SK-N-SH (cell line): ENCODE measurements at regions not wholly inside any gene's neighbourhood (a gene's known extent, or its start where the extent isn't known, plus 50 kb on each side); places are given as distances from the start of the nearest gene placed in this dataset.

Experiments used
- CTCF ChIA-PET: fragments of 300-600, 350-600 bp; formaldehyde crosslinking; extraction: SDS; loops from one replicate; lab custom pipeline; 2021; lab: Yijun Ruan, JAX
- POLR2A ChIA-PET: fragments of 350-600 bp; sonication (Branson Sonifier 250); formaldehyde crosslinking; extraction: SDS; loops from one replicate; lab custom pipeline; 2020; ENCODE audit warnings: antibody characterized with exemption, inconsistent platforms; lab: Yijun Ruan, JAX
- DNase-seq: peaks from one replicate; pipeline ENCODE4 v3.0.0; 2012
- H2AFZ ChIP-seq: fragments of 200-600 bp; sonication (generic); 2 replicates; pipeline ENCODE4 v1.8.1; 2016; ENCODE audit warnings: antibody characterized with exemption, mild to moderate bottlenecking, low read depth
- H3F3A ChIP-seq: fragments of 200-600 bp; sonication (generic); replicated peaks from 2 replicates; pipeline ENCODE3; 2016; ENCODE audit warnings: antibody characterized with exemption, mild to moderate bottlenecking; ENCODE audit not compliant: insufficient read depth
- H3K27ac ChIP-seq, 2 experiments: fragments of 200-500 bp in 1 of 2; fragments of 200-600 bp in 1 of 2; sonication (Bioruptor generic) in 1 of 2; sonication (generic), shearing (Covaris generic) in 1 of 2; 2 replicates each; pipeline versions ENCODE4 v1.5.1 to v1.6.1; 2014 to 2016; ENCODE audit warnings: low read depth in 2 of 2, inconsistent platforms in 1 of 2, low read length in 1 of 2, mild to moderate bottlenecking in 1 of 2, mixed read lengths in 1 of 2
- H3K27me3 ChIP-seq: fragments of 200-600 bp; sonication (generic), shearing (Covaris generic); 2 replicates; pipeline ENCODE4 v1.6.1; 2016; ENCODE audit warnings: mixed run types; ENCODE audit not compliant: insufficient read depth
- H3K36me3 ChIP-seq, 2 experiments: fragments of 200-500 bp in 1 of 2; fragments of 200-600 bp in 1 of 2; sonication (Bioruptor generic) in 1 of 2; sonication (generic) in 1 of 2; replicated peaks in 1 of 2; 2 replicates each; pipeline versions ENCODE3 to v1.5.1; 2014 to 2016; ENCODE audit warnings: low read length in 1 of 2, mild to moderate bottlenecking in 1 of 2; ENCODE audit not compliant: insufficient read depth in 2 of 2, control insufficient read depth in 1 of 2
- H3K4me1 ChIP-seq, 2 experiments: fragments of 200-500 bp in 1 of 2; fragments of 200-600 bp in 1 of 2; sonication (Bioruptor generic) in 1 of 2; sonication (generic), shearing (Covaris generic) in 1 of 2; 2 replicates each; pipeline versions ENCODE4 v1.5.1 to v1.6.1; 2014 to 2016; ENCODE audit warnings: low read depth in 1 of 2, low read length in 1 of 2, mixed run types in 1 of 2; ENCODE audit not compliant: insufficient read depth in 2 of 2, control insufficient read depth in 1 of 2
- H3K4me2 ChIP-seq: fragments of 200-600 bp; sonication (generic), shearing (Covaris generic); 2 replicates; pipeline ENCODE4 v1.6.1; 2017; ENCODE audit warnings: mixed run types
- H3K4me3 ChIP-seq, 2 experiments: fragments of 200-500 bp in 1 of 2; fragments of 200-600 bp in 1 of 2; sonication (Bioruptor generic) in 1 of 2; sonication (generic), shearing (Covaris generic) in 1 of 2; 2 replicates each; pipeline versions ENCODE4 v1.5.1 to v1.8.1; 2014 to 2016; ENCODE audit warnings: low read depth in 2 of 2, inconsistent platforms in 1 of 2, low read length in 1 of 2, mild to moderate bottlenecking in 1 of 2, mixed read lengths in 1 of 2, moderate library complexity in 1 of 2
- H3K79me2 ChIP-seq: fragments of 200-600 bp; sonication (generic); 2 replicates; pipeline ENCODE4 v1.8.1; 2017; ENCODE audit warnings: mild to moderate bottlenecking; ENCODE audit not compliant: insufficient read depth
- H3K9ac ChIP-seq: fragments of 200-600 bp; sonication (generic); 2 replicates; pipeline ENCODE4 v1.6.1; 2017; ENCODE audit warnings: mixed run types
- H3K9me2 ChIP-seq: fragments of 200-600 bp; sonication (generic); 2 replicates; pipeline ENCODE4 v1.6.1; 2017; ENCODE audit warnings: mixed run types
- H3K9me3 ChIP-seq: fragments of 200-600 bp; sonication (generic); 2 replicates; pipeline ENCODE4 v1.6.1; 2017; ENCODE audit warnings: mixed run types, mild to moderate bottlenecking, moderate library complexity
- H4K20me1 ChIP-seq: fragments of 200-600 bp; sonication (generic); 2 replicates; pipeline ENCODE4 v1.6.1; 2017; ENCODE audit warnings: mild to moderate bottlenecking, mixed run types; ENCODE audit not compliant: insufficient read depth
- CHD2 ChIP-seq: fragments of 150-350 bp; IDR thresholded peaks from 2 replicates; pipeline ENCODE4 v1.6.1; 2018; ENCODE audit warnings: low read length; ENCODE audit not compliant: partially characterized antibody
- EP300 ChIP-seq, 2 experiments: IDR thresholded peaks; 2 replicates each; pipeline versions ENCODE4 v1.4.0 to v1.6.1; 2012; ENCODE audit warnings: borderline replicate concordance in 1 of 2, low read depth in 1 of 2, low read length in 1 of 2
- EZH2phosphoT487 ChIP-seq: fragments of 200-600 bp; sonication (generic); IDR thresholded peaks from 2 replicates; pipeline ENCODE4 v1.6.1; 2017; ENCODE audit warnings: low read depth, mixed run types, mild to moderate bottlenecking, antibody characterized with exemption, moderate library complexity, borderline replicate concordance
- FOXM1 ChIP-seq: IDR thresholded peaks from 2 replicates; pipeline ENCODE4 v1.4.0; 2012; ENCODE audit warnings: low read depth, mild to moderate bottlenecking
- GABPA ChIP-seq: IDR thresholded peaks from 2 replicates; pipeline ENCODE4 v1.4.0; 2012; ENCODE audit warnings: low read depth, mild to moderate bottlenecking
- GATA2 ChIP-seq: sonication (generic); formaldehyde crosslinking; IDR thresholded peaks from 2 replicates; pipeline ENCODE4 v1.5.0; 2020; ENCODE audit warnings: mild to moderate bottlenecking, missing genetic modification reagents
- JUND ChIP-seq: IDR thresholded peaks from 2 replicates; pipeline ENCODE4 v1.4.0; 2012
- MEF2A ChIP-seq: IDR thresholded peaks from 2 replicates; pipeline ENCODE4 v1.4.0; 2012; ENCODE audit warnings: low read depth, borderline replicate concordance
- NFIC ChIP-seq: IDR thresholded peaks from 2 replicates; pipeline ENCODE4 v1.4.0; 2012; ENCODE audit warnings: borderline replicate concordance
- NRF1 ChIP-seq: IDR thresholded peaks from 2 replicates; pipeline ENCODE4 v1.6.1; 2012; ENCODE audit warnings: low read depth, mild to moderate bottlenecking, low read length
- RAD21 ChIP-seq: IDR thresholded peaks from 2 replicates; pipeline ENCODE4 v1.6.1; 2012; ENCODE audit warnings: mild to moderate bottlenecking, low read length
- RCOR1 ChIP-seq: fragments of 150-350 bp; IDR thresholded peaks from 2 replicates; pipeline ENCODE4 v1.6.1; 2017; ENCODE audit warnings: antibody characterized with exemption, low read length
- REST ChIP-seq: IDR thresholded peaks from 2 replicates; pipeline ENCODE4 v1.6.1; 2012; ENCODE audit warnings: mild to moderate bottlenecking, low read depth, low read length, moderate library complexity
- RFX5 ChIP-seq: IDR thresholded peaks from 2 replicates; pipeline ENCODE4 v1.6.1; 2012; ENCODE audit warnings: mild to moderate bottlenecking, improper control_type of control experiment, low read length
- RXRA ChIP-seq: IDR thresholded peaks from 2 replicates; pipeline ENCODE4 v1.4.0; 2012; ENCODE audit warnings: low read depth, mild to moderate bottlenecking, borderline replicate concordance
- SIN3A ChIP-seq: IDR thresholded peaks from 2 replicates; pipeline ENCODE4 v1.6.1; 2012; ENCODE audit warnings: low read depth, mild to moderate bottlenecking, low read length, moderate library complexity, borderline replicate concordance
- SMC3 ChIP-seq: IDR thresholded peaks from 2 replicates; pipeline ENCODE4 v1.6.1; 2012; ENCODE audit warnings: low read depth, low read length, improper control_type of control experiment
- TCF12 ChIP-seq: IDR thresholded peaks from 2 replicates; pipeline ENCODE4 v1.4.0; 2012
- USF2 ChIP-seq: fragments of 150-350 bp; IDR thresholded peaks from 2 replicates; pipeline ENCODE4 v1.6.1; 2017; ENCODE audit warnings: antibody characterized with exemption, low read length, low read depth, borderline replicate concordance
- ZBTB33 ChIP-seq: IDR thresholded peaks from 2 replicates; pipeline ENCODE4 v1.4.0; 2012; ENCODE audit warnings: low read depth, borderline replicate concordance
- WGBS: methylation state at CpG from one replicate; pipeline ENCODE4 v1.1.6; 2017; ENCODE audit warnings: low lambda C conversion rate; 5-methylcytosine and 5-hydroxymethylcytosine counted together

GRCh38 chr4:162920649-162921048 lies 246.0 kb downstream of the NAF1 start:
- WGBS: 5% methylated on average over 3 of the region's 3 CpGs
- ChIA-PET POLR2A (no interaction called here), CTCF (no interaction called here)
- no peak for TF ChIP-seq ZBTB33
- TF ChIP-seq RCOR1: no peak
- TF ChIP-seq USF2: no peak
- no peak for TF ChIP-seq EP300 (IDR thresholded peaks at IDR 0.05; ENCODE audit: borderline replicate concordance in 1 of 2, low read depth in 1 of 2, low read length in 1 of 2)
- TF ChIP-seq MEF2A: no peak
- TF ChIP-seq RXRA: no peak
- no peak for TF ChIP-seq JUND
- no peak for TF ChIP-seq TCF12
- no peak for TF ChIP-seq SIN3A
- no peak for TF ChIP-seq GATA2 (CRISPR knock-in tag)
- no peak for TF ChIP-seq NFIC
- TF ChIP-seq RAD21: no peak
- no peak for TF ChIP-seq EZH2phosphoT487
- no peak for TF ChIP-seq CHD2
- TF ChIP-seq RFX5: no peak
- no peak for TF ChIP-seq GABPA
- TF ChIP-seq FOXM1: no peak
- no peak for TF ChIP-seq REST
- no peak for TF ChIP-seq SMC3
- no peak for TF ChIP-seq NRF1
- Histone ChIP-seq H3K9me3 (peaks cover 6% of the 10 kb centered on the region), H3K4me1 (no peaks in the 10 kb centered on the region), H2AFZ (no peak overlapping the region), H3F3A (no peaks in the 10 kb centered on the region), H3K79me2 (no peaks in the 10 kb centered on the region), H3K27me3 (no peaks in the 10 kb centered on the region; the same call in 1 of the 2 replicates), H3K9ac (no peak overlapping the region), H3K9me2 (no peaks in the 10 kb centered on the region), H3K36me3 (no peaks in the 10 kb centered on the region), H3K4me2 (no peak overlapping the region), H3K4me3 (no peak overlapping the region), H4K20me1 (no peaks in the 10 kb centered on the region), H3K27ac (no peak overlapping the region)
- no peak for DNase-seq
